Glutamatergic neuron (in vitro differentiated cells): ENCODE measurements at regions not wholly inside any gene's neighbourhood (a gene's known extent, or its start where the extent isn't known, plus 50 kb on each side); places are given as distances from the start of the nearest gene placed in this dataset.
"Not testable (repeated sequence)": the region's sequence is repeated elsewhere in the genome, so short reads cannot be mapped to it uniquely, and the experiment has no call there.

Experiments used
- DNase-seq: peaks from one replicate; pipeline ENCODE4 v3.0.0; 2022
- H3K27ac Mint-ChIP-seq: one replicate; pipeline ENCODE4 v1.8.0; 2020; ENCODE audit warnings: mild to moderate bottlenecking, mixed read lengths, inconsistent platforms; ENCODE audit not compliant: unreplicated experiment
- H3K27me3 Mint-ChIP-seq: one replicate; pipeline ENCODE4 v1.8.0; 2020; ENCODE audit warnings: mild to moderate bottlenecking, moderate library complexity, mixed read lengths, inconsistent platforms; ENCODE audit not compliant: unreplicated experiment
- H3K36me3 Mint-ChIP-seq: one replicate; pipeline ENCODE4 v1.8.0; 2020; ENCODE audit warnings: mild to moderate bottlenecking, mixed read lengths, inconsistent platforms; ENCODE audit not compliant: unreplicated experiment
- H3K4me1 Mint-ChIP-seq: one replicate; pipeline ENCODE4 v1.8.0; 2020; ENCODE audit warnings: mild to moderate bottlenecking, low read depth, mixed read lengths, inconsistent platforms; ENCODE audit not compliant: unreplicated experiment
- H3K4me3 Mint-ChIP-seq: one replicate; pipeline ENCODE4 v1.8.0; 2020; ENCODE audit warnings: mild to moderate bottlenecking, mixed read lengths, inconsistent platforms; ENCODE audit not compliant: unreplicated experiment
- H3K9me3 Mint-ChIP-seq: one replicate; pipeline ENCODE4 v1.8.0; 2020; ENCODE audit warnings: mild to moderate bottlenecking, moderate library complexity, mixed read lengths, inconsistent platforms; ENCODE audit not compliant: unreplicated experiment
- TF ChIP-seq, protein P1 (sequence below): fragments of 200-600 bp; sonication (generic); IDR thresholded peaks from one replicate; pipeline ENCODE4 v1.5.0; 2021; ENCODE audit not compliant: partially characterized antibody, unreplicated experiment

DNA sequence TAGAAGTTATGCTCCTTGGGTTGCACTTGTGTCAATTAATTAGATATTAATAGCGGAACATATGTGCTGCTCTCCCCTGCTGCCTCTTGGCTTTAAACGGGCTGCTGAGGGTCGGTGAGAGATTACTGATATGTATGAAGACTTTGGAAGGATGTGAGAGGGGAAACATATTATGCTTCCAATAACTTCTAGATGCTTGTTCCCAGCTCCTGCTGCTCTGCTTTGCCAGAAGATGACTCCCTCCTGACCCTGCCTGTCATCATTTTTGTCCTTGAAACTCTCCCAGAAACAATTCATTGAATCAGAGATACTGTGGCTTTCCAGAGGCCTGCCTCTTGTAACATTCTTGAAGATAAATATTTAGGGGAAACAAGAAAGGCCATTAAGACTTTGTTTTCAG is 300.1 kb upstream of the STXBP6 start:
- H3K9me3 Mint-ChIP-seq = no peaks in the 10 kb centered on the region
- TF ChIP-seq, protein P1, sequence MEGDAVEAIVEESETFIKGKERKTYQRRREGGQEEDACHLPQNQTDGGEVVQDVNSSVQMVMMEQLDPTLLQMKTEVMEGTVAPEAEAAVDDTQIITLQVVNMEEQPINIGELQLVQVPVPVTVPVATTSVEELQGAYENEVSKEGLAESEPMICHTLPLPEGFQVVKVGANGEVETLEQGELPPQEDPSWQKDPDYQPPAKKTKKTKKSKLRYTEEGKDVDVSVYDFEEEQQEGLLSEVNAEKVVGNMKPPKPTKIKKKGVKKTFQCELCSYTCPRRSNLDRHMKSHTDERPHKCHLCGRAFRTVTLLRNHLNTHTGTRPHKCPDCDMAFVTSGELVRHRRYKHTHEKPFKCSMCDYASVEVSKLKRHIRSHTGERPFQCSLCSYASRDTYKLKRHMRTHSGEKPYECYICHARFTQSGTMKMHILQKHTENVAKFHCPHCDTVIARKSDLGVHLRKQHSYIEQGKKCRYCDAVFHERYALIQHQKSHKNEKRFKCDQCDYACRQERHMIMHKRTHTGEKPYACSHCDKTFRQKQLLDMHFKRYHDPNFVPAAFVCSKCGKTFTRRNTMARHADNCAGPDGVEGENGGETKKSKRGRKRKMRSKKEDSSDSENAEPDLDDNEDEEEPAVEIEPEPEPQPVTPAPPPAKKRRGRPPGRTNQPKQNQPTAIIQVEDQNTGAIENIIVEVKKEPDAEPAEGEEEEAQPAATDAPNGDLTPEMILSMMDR = no peak
- no peak overlapping the region for H3K4me3 Mint-ChIP-seq
- no peaks in the 10 kb centered on the region for H3K27me3 Mint-ChIP-seq
- H3K36me3 Mint-ChIP-seq = no peaks in the 10 kb centered on the region
- DNase-seq = no peak
- no peak overlapping the region for H3K27ac Mint-ChIP-seq
- H3K4me1 Mint-ChIP-seq = peaks cover 6% of the 10 kb centered on the region

DNA sequence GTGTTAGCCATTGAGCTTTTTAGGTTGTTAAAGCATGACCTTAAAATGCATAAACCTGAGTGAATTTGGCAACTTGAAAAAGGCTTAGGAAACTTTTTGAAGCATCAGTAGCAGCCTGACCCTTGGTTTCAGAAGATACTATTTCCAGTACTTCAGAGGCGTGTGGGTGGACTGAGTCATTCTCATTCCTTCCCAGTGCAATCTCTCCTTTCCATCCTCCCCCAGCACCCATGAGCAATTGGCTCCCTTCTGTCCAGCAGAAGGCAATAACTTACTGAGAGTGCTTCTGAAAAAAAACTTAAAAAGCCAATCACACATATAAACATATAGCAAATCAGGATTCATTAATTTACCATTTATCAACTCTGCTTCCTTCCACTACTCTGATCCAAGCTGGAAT is 299.3 kb upstream of the STXBP6 start:
- Mint-ChIP-seq H3K27me3 (no peaks in the 10 kb centered on the region), H3K9me3 (no peaks in the 10 kb centered on the region), H3K4me1 (peaks cover 5% of the 10 kb centered on the region)

DNA sequence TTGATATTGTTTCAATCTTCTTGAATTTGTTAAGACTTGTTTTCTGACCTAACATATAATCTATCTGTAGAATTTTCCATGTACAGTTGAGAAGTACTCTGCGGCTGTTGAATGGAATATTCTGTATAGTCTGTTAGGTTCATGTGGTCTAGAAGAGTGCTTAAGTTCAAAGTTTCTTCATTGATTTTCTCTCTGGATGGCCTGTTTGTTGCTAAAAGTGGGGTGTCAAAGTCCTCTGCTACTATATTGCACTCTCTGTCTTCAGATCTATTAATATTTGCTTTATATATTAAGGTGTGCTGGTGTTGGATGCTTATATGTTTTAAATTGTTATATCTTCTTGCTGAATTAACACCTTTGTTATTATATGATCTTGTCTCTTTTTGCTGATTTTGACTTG is 290.9 kb upstream of the STXBP6 start:
- Mint-ChIP-seq H3K9me3 (peaks cover 6% of the 10 kb centered on the region), H3K36me3 (peaks cover 8% of the 10 kb centered on the region), H3K4me3 (no peak overlapping the region), H3K27me3 (peaks cover 2% of the 10 kb centered on the region), H3K27ac (no peak overlapping the region), H3K4me1 (no peaks in the 10 kb centered on the region)
- DNase-seq = no peak
- TF ChIP-seq, protein P1 = no peak

More for the DNA sequence above, 299.3 kb upstream of the STXBP6 start:
- TF ChIP-seq, protein P1 = no peak
- no peak overlapping the region for H3K27ac Mint-ChIP-seq
- no peaks in the 10 kb centered on the region for H3K36me3 Mint-ChIP-seq
- DNase-seq = no peak
- H3K4me3 Mint-ChIP-seq = no peak overlapping the region

DNA sequence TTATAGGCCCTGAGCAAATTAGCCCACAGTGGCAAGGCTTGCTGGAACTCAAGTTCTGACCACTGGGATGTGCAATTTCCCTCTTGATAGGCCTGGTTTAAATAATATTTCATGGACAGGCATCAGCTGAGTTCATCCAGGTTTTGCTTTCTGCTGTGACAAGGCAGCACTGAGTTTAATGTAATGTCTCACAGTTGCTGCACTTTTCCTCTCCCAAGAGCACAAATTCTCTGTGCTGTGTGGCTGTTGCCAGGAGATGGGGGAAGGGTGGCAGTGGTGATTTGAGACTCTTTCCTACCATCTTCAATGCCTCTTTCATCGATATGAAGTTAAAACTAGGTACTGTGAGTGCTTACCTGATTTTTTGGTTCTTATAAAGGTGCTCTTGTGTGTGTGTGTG is 272.8 kb upstream of the STXBP6 start:
- H3K27me3 Mint-ChIP-seq = no peaks in the 10 kb centered on the region
- TF ChIP-seq, protein P1 = no peak
- no peak for DNase-seq
- H3K4me3 Mint-ChIP-seq = no peak overlapping the region
- no peaks in the 10 kb centered on the region for H3K36me3 Mint-ChIP-seq
- no peak overlapping the region for H3K27ac Mint-ChIP-seq
- H3K9me3 Mint-ChIP-seq = no peaks in the 10 kb centered on the region
- H3K4me1 Mint-ChIP-seq = no peaks in the 10 kb centered on the region

DNA sequence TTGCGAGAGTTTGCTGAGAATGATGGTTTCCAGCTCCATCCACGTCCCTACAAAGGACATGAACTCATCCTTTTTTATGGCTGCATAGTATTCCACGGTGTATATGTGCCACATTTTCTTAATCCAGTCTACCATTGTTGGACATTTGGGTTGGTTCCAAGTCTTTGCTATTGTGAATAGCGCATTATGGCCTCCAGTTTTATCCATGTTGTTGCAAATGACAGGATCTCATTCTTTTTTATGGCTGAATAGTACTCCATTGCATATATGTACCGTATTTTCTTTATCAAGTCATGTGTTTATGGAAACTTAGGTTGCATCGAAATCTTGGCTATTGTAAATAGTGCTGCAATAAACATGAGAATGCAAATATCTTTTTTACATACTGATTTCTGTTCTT is 266.1 kb upstream of the STXBP6 start:
- not testable (repeated sequence) for H3K27me3 Mint-ChIP-seq, H3K4me3 Mint-ChIP-seq, H3K36me3 Mint-ChIP-seq, H3K4me1 Mint-ChIP-seq, DNase-seq, H3K9me3 Mint-ChIP-seq, H3K27ac Mint-ChIP-seq

DNA sequence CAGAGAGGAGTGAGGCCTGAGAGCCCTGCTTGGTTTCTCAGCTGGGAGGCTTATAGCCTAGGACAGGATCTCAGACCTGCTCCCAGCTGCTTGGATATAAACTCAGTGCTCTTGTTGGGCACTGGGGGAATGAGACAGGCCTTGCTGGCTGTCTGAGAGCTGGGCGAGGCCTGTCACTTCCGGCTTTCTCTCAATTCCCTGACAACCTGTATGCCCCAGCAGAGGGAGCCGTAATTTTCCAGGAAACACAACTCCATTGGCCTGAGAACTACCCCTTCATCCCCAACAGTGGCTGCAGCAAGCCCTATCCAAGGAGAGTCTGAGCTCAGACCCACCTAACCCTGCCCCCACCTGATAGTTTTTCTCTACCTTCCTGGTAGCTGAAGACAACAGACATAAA is 258.3 kb upstream of the STXBP6 start:
- no peak for DNase-seq
- no peak overlapping the region for H3K4me3 Mint-ChIP-seq
- H3K27ac Mint-ChIP-seq = no peak overlapping the region
- H3K36me3 Mint-ChIP-seq = no peaks in the 10 kb centered on the region
- no peaks in the 10 kb centered on the region for H3K9me3 Mint-ChIP-seq
- TF ChIP-seq, protein P1 = no peak
- H3K4me1 Mint-ChIP-seq = no peaks in the 10 kb centered on the region
- no peaks in the 10 kb centered on the region for H3K27me3 Mint-ChIP-seq
